ENCODE measurements at regions not wholly inside any gene's neighbourhood (a gene's known extent, or its start where the extent isn't known, plus 50 kb on each side); places are given as distances from the start of the nearest gene placed in this dataset.
"Not testable (repeated sequence)": the region's sequence is repeated elsewhere in the genome, so short reads cannot be mapped to it uniquely, and the experiment has no call there.

DNA sequence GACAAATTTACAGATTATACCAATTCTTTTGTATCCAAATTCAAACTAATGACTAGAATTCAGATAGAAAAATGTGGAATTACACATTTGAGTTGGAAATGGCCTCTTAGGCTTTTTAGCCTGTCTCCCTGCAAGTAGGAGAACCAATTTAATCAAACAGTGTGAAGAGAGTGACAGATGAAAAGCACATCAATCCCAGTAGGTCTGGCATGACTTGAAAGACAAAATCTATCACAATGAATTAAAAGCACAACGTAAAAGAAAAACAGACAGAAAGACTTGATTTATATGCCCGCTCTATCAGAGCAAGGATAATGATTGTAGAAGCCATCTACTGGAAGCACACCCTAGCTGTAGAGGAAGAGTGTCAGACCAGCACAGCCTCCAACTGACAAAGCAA lies 1084.4 kb upstream of the SPRY2 start:
- no peak for DNase-seq

DNA sequence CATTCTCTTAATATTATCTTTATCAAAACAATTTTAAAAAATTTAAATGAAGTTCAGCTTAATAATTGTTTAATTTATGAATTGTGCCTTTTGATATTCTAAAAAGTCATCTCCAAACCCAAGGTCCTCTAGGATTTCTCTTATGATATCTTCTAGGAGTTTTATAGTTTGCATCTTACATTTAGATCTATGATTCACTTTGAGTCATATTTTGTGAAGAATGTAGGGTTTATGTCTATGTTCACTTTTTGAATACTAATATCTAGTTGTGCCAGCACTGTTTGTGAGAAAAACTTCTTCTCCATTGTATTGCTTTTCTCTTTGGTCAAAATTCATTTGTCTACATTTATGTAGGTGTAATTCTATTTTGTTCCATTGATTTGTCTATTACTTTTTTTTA lies 1068.4 kb upstream of the SPRY2 start:
- no peak for DNase-seq

DNA sequence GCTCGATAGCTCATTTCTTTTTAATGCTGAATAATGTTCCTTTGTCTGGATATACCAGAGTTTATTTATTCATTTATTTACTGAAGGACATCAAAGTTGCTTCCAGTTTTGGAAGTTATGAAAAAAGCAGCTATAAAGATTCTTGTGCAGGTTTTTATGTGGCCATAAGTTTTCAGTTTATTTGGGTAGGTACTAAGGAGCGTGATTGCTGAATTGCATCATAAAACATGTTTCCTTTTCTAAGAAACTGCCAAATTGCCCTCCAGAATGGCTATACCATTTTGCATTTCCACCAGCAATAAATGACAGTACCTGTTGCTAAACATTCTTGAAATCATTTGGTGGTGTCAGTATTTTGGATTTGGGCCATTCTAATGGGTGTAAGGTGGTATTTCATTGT lies 1067.7 kb upstream of the SPRY2 start:
- DNase-seq, result no peak

- DNase-seq, result no peak
These were observed 1065.8 kb upstream of the SPRY2 start for GRCh38 chr13:81406639-81407292.

- no peak for DNase-seq
These were observed 1065.1 kb upstream of the SPRY2 start for GRCh38 chr13:81406022-81406421.

GRCh38 chr13:81396192-81396591 lies 1055.3 kb upstream of the SPRY2 start:
- no peak for DNase-seq

GRCh38 chr13:81395368-81395767 lies 1054.4 kb upstream of the SPRY2 start:
- DNase-seq, result no peak

GRCh38 chr13:81394640-81395039 lies 1053.7 kb upstream of the SPRY2 start:
- no peak for DNase-seq

DNA sequence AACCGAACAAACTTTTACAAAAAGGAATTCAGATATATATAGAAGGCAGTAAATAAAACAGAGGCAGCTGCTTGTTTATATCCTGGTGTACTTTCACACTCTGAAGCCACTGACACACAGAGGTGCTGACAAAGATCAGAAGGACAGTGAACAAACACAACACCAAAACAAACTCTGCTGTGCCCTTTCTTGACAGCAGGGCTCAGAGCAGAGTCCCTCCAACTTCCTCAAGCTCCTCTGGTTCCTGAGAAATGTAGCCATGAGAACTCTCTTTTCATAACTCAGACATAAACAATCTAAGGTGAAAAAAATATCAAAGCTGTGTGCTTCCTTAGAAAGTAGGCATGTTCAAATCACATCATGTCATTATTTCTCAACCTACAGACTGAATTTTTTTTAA lies 1052.8 kb upstream of the SPRY2 start:
- DNase-seq, result no peak

GRCh38 chr13:81393110-81393509 lies 1052.2 kb upstream of the SPRY2 start:
- no peak for DNase-seq

DNA sequence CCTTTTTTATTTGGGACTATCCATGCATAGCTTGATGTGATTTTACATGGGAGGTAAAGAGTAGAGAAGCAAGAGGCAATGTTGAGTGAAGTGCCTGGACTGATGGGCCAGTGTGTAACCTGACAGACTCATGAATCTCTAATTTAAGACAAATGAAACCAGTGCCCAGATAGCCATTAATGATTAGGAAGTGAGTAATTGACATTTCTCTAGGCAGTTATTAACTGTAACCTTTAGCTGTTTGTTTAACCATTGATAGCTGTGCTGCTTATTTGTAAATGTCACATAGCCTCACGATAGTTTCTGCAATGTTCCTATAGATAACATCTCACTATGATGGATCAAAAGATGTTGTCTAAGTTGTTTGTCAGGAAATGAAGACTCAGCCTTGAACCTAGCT lies 1047.5 kb upstream of the SPRY2 start:
- DNase-seq, result no peak

- no peak for DNase-seq
These were observed 1042.5 kb upstream of the SPRY2 start for GRCh38 chr13:81383444-81383843.

- no peak for DNase-seq
These were observed 1041.3 kb upstream of the SPRY2 start for GRCh38 chr13:81382246-81382645.

- DNase-seq, result no peak
These were observed 1040.6 kb upstream of the SPRY2 start for GRCh38 chr13:81381560-81381959.

DNA sequence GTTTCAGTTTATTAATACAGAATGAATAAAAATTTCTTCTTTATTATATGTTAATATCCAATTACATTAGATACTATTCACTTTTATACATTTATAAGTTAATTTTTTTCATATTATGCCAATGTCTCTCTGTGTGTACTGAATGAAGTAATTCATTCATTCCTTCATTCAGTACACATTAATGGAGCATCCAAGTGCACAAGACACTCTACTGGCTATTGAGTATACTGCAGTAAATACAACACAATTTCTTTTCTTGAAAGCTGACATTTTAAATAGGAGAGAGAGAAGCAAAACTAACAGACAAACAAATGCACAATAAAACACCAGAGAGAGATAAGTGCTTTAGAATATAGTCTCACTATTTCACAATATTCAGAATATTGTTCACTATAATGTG lies 1038.3 kb upstream of the SPRY2 start:
- no peak for DNase-seq

- DNase-seq, result no peak
These were observed 1037.0 kb upstream of the SPRY2 start for GRCh38 chr13:81377921-81378320.

- no peak for DNase-seq
These were observed 1034.8 kb upstream of the SPRY2 start for GRCh38 chr13:81375709-81376108.

- not testable (repeated sequence) for DNase-seq
These were observed 1021.8 kb upstream of the SPRY2 start for GRCh38 chr13:81362711-81363110.

DNA sequence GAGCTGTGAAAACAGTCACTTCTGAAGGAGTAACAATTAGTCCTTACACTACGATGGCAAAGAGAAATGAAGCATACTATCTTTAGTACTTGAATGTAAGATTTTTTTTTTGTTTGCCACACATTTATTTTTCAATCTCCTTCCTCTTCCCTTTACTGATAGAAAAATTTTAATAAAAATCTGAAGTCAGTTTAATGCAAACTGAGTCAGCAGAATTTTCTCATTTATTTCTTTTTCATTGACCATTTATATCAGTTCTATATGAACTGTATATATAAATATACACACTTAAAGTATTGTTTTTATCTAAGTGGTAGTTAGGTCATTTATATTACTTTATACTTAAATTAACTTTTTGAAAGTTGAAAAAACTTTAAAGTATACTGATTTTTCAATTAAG lies 1009.1 kb upstream of the SPRY2 start:
- no peak for DNase-seq

DNA sequence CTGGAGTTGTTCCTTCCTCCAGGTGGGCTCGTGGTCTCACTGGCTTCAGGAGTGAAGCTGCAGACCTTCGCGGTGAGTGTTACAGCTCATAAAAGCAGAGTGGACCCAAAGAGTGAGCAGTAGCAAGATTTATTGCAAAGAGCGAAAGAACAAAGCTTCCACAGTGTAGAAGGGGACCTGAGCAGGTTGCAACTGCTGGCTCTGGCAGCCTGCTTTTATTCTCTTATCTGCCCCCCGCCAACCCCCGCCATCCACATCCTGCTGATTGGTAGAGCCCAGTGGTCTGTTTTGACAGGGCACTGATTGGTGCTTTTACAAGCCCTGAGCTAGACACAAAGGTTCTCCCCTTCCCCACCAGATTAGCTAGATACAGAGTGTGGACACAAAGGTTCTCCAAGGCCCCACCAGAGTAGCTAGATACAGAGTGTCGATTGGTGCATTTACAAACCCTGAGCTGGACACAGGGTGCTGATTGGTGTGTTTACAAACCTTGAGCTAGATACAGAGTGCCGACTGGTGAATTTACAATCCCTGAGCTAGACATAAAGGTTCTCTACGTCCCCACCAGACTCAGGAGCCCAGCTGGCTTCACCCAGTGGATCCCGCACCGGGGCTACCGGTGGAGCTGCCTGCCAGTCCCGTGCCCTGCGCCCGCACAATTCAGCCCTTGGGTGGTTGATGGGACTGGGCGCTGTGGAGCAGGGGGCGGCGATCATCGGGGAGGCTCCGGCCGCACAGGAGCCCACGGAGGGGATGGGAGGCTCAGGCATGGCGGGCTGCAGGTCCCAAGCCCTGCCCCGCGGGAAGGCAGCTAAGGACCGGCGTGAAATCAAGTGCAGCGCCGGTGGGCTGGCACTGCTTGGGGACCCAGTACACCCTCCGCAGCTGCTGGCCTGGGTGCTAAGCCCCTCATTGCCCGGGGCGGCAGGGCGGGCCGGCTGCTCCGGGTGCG lies 999.5 kb upstream of the SPRY2 start:
- DNase-seq, result not testable (repeated sequence)

- DNase-seq, result not testable (repeated sequence)
These were observed 998.7 kb upstream of the SPRY2 start for GRCh38 chr13:81339666-81340065.

GRCh38 chr13:81334481-81334880 lies 993.6 kb upstream of the SPRY2 start:
- DNase-seq, result no peak

DNA sequence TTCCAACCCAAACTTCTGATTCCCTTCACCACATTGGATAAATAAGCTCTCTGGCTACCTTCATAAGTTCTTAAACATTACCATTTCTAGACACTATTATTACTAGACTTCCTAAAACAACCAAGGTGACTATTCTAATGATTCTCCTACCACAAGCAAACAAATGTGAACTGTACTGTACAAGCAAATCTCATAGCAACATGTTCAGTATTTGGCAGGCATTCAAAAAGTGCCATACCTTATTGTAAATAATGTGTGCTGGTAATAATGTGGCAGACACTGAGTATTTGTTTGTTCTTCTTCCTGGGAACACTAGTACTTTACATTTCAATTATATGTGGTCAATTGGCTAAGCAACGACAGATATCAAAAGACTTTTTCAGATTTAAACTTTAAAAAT lies 986.0 kb upstream of the SPRY2 start:
- DNase-seq, result no peak

GRCh38 chr13:81320516-81320915 lies 979.6 kb upstream of the SPRY2 start:
- DNase-seq, result no peak
